ENCODE measurements at regions not wholly inside any gene's neighbourhood (a gene's known extent, or its start where the extent isn't known, plus 50 kb on each side); places are given as distances from the start of the nearest gene placed in this dataset.
"Not testable (repeated sequence)": the region's sequence is repeated elsewhere in the genome, so short reads cannot be mapped to it uniquely, and the experiment has no call there.

- H3K27me3 ChIP-seq, H3K9me3 ChIP-seq, H3K36me3 ChIP-seq, H3K4me3 ChIP-seq, DNase-seq: not testable (repeated sequence)
These were observed 1472.0 kb downstream of the KHDRBS2 start for GRCh38 chr6:60813897-60814596.

- H3K27me3 ChIP-seq, H3K36me3 ChIP-seq, DNase-seq, H3K9me3 ChIP-seq, H3K4me3 ChIP-seq: not testable (repeated sequence)
These were observed 1475.8 kb downstream of the KHDRBS2 start for GRCh38 chr6:60810216-60810615.

- not testable (repeated sequence) for H3K27me3 ChIP-seq, DNase-seq
These were observed 1486.9 kb downstream of the KHDRBS2 start for GRCh38 chr6:60799146-60799545.

GRCh38 chr6:60797831-60798230 is 1488.2 kb downstream of the KHDRBS2 start:
- not testable (repeated sequence) for H3K36me3 ChIP-seq, H3K9me3 ChIP-seq, H3K27me3 ChIP-seq, H3K4me3 ChIP-seq, DNase-seq

More at GRCh38 chr6:60799146-60799545, 1486.9 kb downstream of the KHDRBS2 start:
- H3K4me3 ChIP-seq, H3K36me3 ChIP-seq, H3K9me3 ChIP-seq: not testable (repeated sequence)

- H3K36me3 ChIP-seq, H3K9me3 ChIP-seq, DNase-seq, H3K4me3 ChIP-seq, H3K27me3 ChIP-seq: not testable (repeated sequence)
These were observed 1496.4 kb downstream of the KHDRBS2 start for GRCh38 chr6:60789601-60790000.

- H3K27me3 ChIP-seq, H3K36me3 ChIP-seq, H3K4me3 ChIP-seq, H3K9me3 ChIP-seq, DNase-seq: not testable (repeated sequence)
These were observed 1503.1 kb downstream of the KHDRBS2 start for GRCh38 chr6:60782698-60783464.

- H3K9me3 ChIP-seq, H3K4me3 ChIP-seq, H3K27me3 ChIP-seq, H3K36me3 ChIP-seq, DNase-seq: not testable (repeated sequence)
These were observed 1506.4 kb downstream of the KHDRBS2 start for GRCh38 chr6:60779591-60779990.

GRCh38 chr6:60767791-60768499 is 1518.1 kb downstream of the KHDRBS2 start:
- H3K9me3 ChIP-seq, H3K4me3 ChIP-seq, DNase-seq, H3K27me3 ChIP-seq, H3K36me3 ChIP-seq: not testable (repeated sequence)

GRCh38 chr6:60765331-60765730 is 1520.7 kb downstream of the KHDRBS2 start:
- not testable (repeated sequence) for H3K9me3 ChIP-seq, DNase-seq, H3K27me3 ChIP-seq, H3K36me3 ChIP-seq, H3K4me3 ChIP-seq

GRCh38 chr6:60763464-60764080 is 1522.5 kb downstream of the KHDRBS2 start:
- not testable (repeated sequence) for DNase-seq, H3K4me3 ChIP-seq, H3K36me3 ChIP-seq, H3K9me3 ChIP-seq, H3K27me3 ChIP-seq

- not testable (repeated sequence) for DNase-seq, H3K27me3 ChIP-seq, H3K9me3 ChIP-seq, H3K4me3 ChIP-seq, H3K36me3 ChIP-seq
These were observed 1525.1 kb downstream of the KHDRBS2 start for GRCh38 chr6:60760928-60761327.

GRCh38 chr6:60759149-60759825 is 1526.7 kb downstream of the KHDRBS2 start:
- H3K36me3 ChIP-seq, H3K4me3 ChIP-seq, DNase-seq, H3K27me3 ChIP-seq, H3K9me3 ChIP-seq: not testable (repeated sequence)

GRCh38 chr6:60758725-60759124 is 1527.3 kb downstream of the KHDRBS2 start:
- H3K27me3 ChIP-seq, H3K36me3 ChIP-seq, H3K4me3 ChIP-seq, DNase-seq, H3K9me3 ChIP-seq: not testable (repeated sequence)

GRCh38 chr6:60754879-60755278 is 1531.1 kb downstream of the KHDRBS2 start:
- no peaks in the 10 kb centered on the region for H3K9me3 ChIP-seq
- no peaks in the 10 kb centered on the region for H3K27me3 ChIP-seq
- no peaks in the 10 kb centered on the region for H3K36me3 ChIP-seq
- no peak for DNase-seq
- H3K4me3 ChIP-seq = no peak overlapping the region

GRCh38 chr6:60750353-60751081 is 1535.5 kb downstream of the KHDRBS2 start:
- H3K4me3 ChIP-seq, DNase-seq, H3K36me3 ChIP-seq, H3K27me3 ChIP-seq, H3K9me3 ChIP-seq: not testable (repeated sequence)

Measured in MG63 (cell line).